ENCODE measurements at regions not wholly inside any gene's neighbourhood (a gene's known extent, or its start where the extent isn't known, plus 50 kb on each side); places are given as distances from the start of the nearest gene placed in this dataset.

- TF ChIP-seq, protein P1, sequence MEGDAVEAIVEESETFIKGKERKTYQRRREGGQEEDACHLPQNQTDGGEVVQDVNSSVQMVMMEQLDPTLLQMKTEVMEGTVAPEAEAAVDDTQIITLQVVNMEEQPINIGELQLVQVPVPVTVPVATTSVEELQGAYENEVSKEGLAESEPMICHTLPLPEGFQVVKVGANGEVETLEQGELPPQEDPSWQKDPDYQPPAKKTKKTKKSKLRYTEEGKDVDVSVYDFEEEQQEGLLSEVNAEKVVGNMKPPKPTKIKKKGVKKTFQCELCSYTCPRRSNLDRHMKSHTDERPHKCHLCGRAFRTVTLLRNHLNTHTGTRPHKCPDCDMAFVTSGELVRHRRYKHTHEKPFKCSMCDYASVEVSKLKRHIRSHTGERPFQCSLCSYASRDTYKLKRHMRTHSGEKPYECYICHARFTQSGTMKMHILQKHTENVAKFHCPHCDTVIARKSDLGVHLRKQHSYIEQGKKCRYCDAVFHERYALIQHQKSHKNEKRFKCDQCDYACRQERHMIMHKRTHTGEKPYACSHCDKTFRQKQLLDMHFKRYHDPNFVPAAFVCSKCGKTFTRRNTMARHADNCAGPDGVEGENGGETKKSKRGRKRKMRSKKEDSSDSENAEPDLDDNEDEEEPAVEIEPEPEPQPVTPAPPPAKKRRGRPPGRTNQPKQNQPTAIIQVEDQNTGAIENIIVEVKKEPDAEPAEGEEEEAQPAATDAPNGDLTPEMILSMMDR (IDR thresholded peaks at IDR 0.05): no peak
- no peak for TF ChIP-seq POLR2A (IDR thresholded peaks at IDR 0.05)
- no peak for TF ChIP-seq POLR2AphosphoS5 (IDR thresholded peaks at IDR 0.05)
These were observed 134.5 kb downstream of the LRIG2 start for GRCh38 chr1:113207457-113207856.

Measured in gastroesophageal sphincter (tissue), 3 donors.